Activated CD8-positive, alpha-beta T cell treated with anti-CD3 and anti-CD28 coated beads for 36 hours (primary cell): ENCODE measurements at regions not wholly inside any gene's neighbourhood (a gene's known extent, or its start where the extent isn't known, plus 50 kb on each side); places are given as distances from the start of the nearest gene placed in this dataset.

Experiments used
- ATAC-seq: fragments of 200-7000 bp; cut with Tn5 transposase; one replicate; pipeline ENCODE4 v1.10.0; 2021; ENCODE audit warnings: mild to moderate bottlenecking, moderate library complexity
- CTCF ChIA-PET: fragments of 350-600 bp; sonication (Branson Sonifier 250); formaldehyde crosslinking; loops from one replicate; lab custom pipeline; 2021; ENCODE audit warnings: antibody characterized with exemption; lab: Charles Lee
- POLR2A ChIA-PET: fragments of 350-600 bp; sonication (Branson Sonifier 250); formaldehyde crosslinking; loops from one replicate; lab custom pipeline; 2021; ENCODE audit warnings: antibody characterized with exemption; lab: Charles Lee
- DNase-seq: peaks from one replicate; pipeline ENCODE4 v3.0.0-alpha.2; 2020
- H3K27ac Mint-ChIP-seq: one replicate; pipeline ENCODE4 v1.8.0; 2021; ENCODE audit warnings: mild to moderate bottlenecking, mixed read lengths
- H3K27me3 Mint-ChIP-seq: one replicate; pipeline ENCODE4 v1.8.0; 2021; ENCODE audit warnings: mixed read lengths
- H3K36me3 Mint-ChIP-seq: one replicate; pipeline ENCODE4 v1.8.0; 2021; ENCODE audit warnings: low read depth, mixed read lengths
- H3K4me1 Mint-ChIP-seq: one replicate; pipeline ENCODE4 v1.8.0; 2021; ENCODE audit warnings: low read depth, mixed read lengths
- H3K4me3 Mint-ChIP-seq: one replicate; pipeline ENCODE4 v1.8.0; 2021; ENCODE audit warnings: mild to moderate bottlenecking, moderate library complexity, mixed read lengths
- H3K9me3 Mint-ChIP-seq: one replicate; pipeline ENCODE4 v1.8.0; 2021; ENCODE audit warnings: mixed read lengths
- intact Hi-C: fragments of 100-400 bp; cut with micrococcal nuclease; formaldehyde crosslinking; loops from one replicate; pipeline ENCODE4 v1.10.0; 2022
- TF ChIP-seq, protein P1 (sequence below): fragments of 200-600 bp; IDR thresholded peaks from one replicate; pipeline ENCODE4 v1.8.0; 2022; ENCODE audit warnings: antibody characterized with exemption, mild to moderate bottlenecking

GRCh38 chr1:221289103-221289502, 409.9 kb downstream of the HLX start:
- Mint-ChIP-seq H3K36me3 (no peaks in the 10 kb centered on the region), H3K27me3 (peaks cover 1% of the 10 kb centered on the region), H3K27ac (no peak overlapping the region), H3K4me1 (no peaks in the 10 kb centered on the region), H3K4me3 (no peak overlapping the region), H3K9me3 (no peaks in the 10 kb centered on the region)
- ATAC-seq, result no peak
- CTCF ChIA-PET, result no interaction called here
- TF ChIP-seq, protein P1, sequence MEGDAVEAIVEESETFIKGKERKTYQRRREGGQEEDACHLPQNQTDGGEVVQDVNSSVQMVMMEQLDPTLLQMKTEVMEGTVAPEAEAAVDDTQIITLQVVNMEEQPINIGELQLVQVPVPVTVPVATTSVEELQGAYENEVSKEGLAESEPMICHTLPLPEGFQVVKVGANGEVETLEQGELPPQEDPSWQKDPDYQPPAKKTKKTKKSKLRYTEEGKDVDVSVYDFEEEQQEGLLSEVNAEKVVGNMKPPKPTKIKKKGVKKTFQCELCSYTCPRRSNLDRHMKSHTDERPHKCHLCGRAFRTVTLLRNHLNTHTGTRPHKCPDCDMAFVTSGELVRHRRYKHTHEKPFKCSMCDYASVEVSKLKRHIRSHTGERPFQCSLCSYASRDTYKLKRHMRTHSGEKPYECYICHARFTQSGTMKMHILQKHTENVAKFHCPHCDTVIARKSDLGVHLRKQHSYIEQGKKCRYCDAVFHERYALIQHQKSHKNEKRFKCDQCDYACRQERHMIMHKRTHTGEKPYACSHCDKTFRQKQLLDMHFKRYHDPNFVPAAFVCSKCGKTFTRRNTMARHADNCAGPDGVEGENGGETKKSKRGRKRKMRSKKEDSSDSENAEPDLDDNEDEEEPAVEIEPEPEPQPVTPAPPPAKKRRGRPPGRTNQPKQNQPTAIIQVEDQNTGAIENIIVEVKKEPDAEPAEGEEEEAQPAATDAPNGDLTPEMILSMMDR, result no peak
- intact Hi-C loops, result no loop called here
- POLR2A ChIA-PET, result no interaction called here
- no peak for DNase-seq

DNA sequence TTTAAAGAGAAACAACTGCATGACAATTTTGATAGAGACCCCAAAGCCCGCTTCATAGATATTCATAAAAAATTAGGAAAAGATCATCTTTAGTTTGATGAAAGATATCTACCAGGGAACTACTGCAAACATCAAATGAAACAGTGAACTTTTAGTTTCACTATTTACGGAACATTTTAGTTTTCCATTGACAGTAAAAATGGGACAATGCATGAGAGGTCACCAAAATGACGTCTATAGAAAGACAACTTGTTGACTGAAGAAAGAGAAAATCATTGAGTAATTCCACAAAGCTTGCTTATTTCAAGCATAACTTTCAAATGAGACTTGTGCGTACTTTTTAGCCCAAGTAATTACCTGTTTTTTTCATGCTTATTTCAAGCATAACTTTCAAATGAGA, 411.4 kb downstream of the HLX start:
- no peak for DNase-seq
- TF ChIP-seq, protein P1, result no peak

DNA sequence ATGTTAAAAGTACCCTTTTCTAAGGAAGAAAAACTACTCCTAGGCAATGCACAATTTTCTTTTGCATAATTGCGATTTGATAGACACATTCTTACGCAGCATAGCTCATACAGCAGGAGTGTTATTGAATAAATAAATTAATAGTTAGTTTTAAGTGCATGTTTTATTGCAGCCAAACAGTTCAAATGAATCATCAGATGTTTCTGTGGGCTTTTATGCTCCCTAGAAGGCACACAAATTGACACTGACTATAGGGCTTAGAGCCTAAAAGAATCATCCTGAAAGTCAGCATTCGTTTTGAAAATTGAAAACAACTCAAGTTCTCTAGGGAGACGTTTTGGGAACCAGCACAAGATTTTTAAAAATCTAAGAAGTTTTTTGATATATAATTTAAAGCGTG, 411.9 kb downstream of the HLX start:
- Mint-ChIP-seq H3K36me3 (no peaks in the 10 kb centered on the region), H3K27ac (no peak overlapping the region), H3K4me1 (no peaks in the 10 kb centered on the region), H3K9me3 (no peaks in the 10 kb centered on the region), H3K4me3 (no peak overlapping the region), H3K27me3 (peaks cover 3% of the 10 kb centered on the region)
- intact Hi-C loops, result no loop called here
- TF ChIP-seq, protein P1, result no peak
- ChIA-PET CTCF (interaction anchor here (1.7 kb wide), 1 partner anchor 28 kb away, joined by 3 read pairs; no protein-coding TSS in a partner anchor), POLR2A (no interaction called here)
- DNase-seq, result no peak
- ATAC-seq, result no peak

More for the DNA sequence above, 411.4 kb downstream of the HLX start:
- H3K36me3 Mint-ChIP-seq, result no peaks in the 10 kb centered on the region
- no peak overlapping the region for H3K4me3 Mint-ChIP-seq
- H3K27ac Mint-ChIP-seq, result no peak overlapping the region
- H3K4me1 Mint-ChIP-seq, result no peaks in the 10 kb centered on the region
- ATAC-seq, result no peak
- intact Hi-C loops, result no loop called here
- H3K27me3 Mint-ChIP-seq, result peaks cover 1% of the 10 kb centered on the region
- POLR2A ChIA-PET, result no interaction called here
- no peaks in the 10 kb centered on the region for H3K9me3 Mint-ChIP-seq
- CTCF ChIA-PET, result interaction anchor here (1.7 kb wide), 1 partner anchor 27 kb away, joined by 3 read pairs; no protein-coding TSS in a partner anchor

GRCh38 chr1:221292652-221293051, 413.4 kb downstream of the HLX start:
- no peak for DNase-seq

GRCh38 chr1:221294242-221294641, 415.0 kb downstream of the HLX start:
- POLR2A ChIA-PET, result no interaction called here
- H3K27me3 Mint-ChIP-seq, result peaks cover 3% of the 10 kb centered on the region
- H3K9me3 Mint-ChIP-seq, result no peaks in the 10 kb centered on the region
- H3K4me3 Mint-ChIP-seq, result no peak overlapping the region
- no peak for ATAC-seq
- H3K27ac Mint-ChIP-seq, result no peak overlapping the region
- H3K4me1 Mint-ChIP-seq, result no peaks in the 10 kb centered on the region
- no peak for DNase-seq
- TF ChIP-seq, protein P1, result no peak
- intact Hi-C loops, result no loop called here
- CTCF ChIA-PET, result no interaction called here
- H3K36me3 Mint-ChIP-seq, result no peaks in the 10 kb centered on the region

More at GRCh38 chr1:221292652-221293051, 413.4 kb downstream of the HLX start:
- no peaks in the 10 kb centered on the region for H3K9me3 Mint-ChIP-seq
- H3K36me3 Mint-ChIP-seq, result no peaks in the 10 kb centered on the region
- H3K27me3 Mint-ChIP-seq, result peaks cover 2% of the 10 kb centered on the region
- intact Hi-C loops, result no loop called here
- TF ChIP-seq, protein P1, result no peak
- H3K27ac Mint-ChIP-seq, result no peak overlapping the region
- H3K4me3 Mint-ChIP-seq, result no peak overlapping the region
- CTCF ChIA-PET, result no interaction called here
- POLR2A ChIA-PET, result no interaction called here
- no peaks in the 10 kb centered on the region for H3K4me1 Mint-ChIP-seq
- no peak for ATAC-seq
